HepG2 (cell line): ENCODE measurements at regions not wholly inside any gene's neighbourhood (a gene's known extent, or its start where the extent isn't known, plus 50 kb on each side); places are given as distances from the start of the nearest gene placed in this dataset.

Source experiments
- ATAC-seq: fragments of 200-7000 bp; cut with Tn5 transposase; 3 replicates; pipeline ENCODE4 v1.9.1; 2020; ENCODE audit warnings: mild to moderate bottlenecking, moderate library complexity
- BruUV-seq: library from RNA; stranded (reverse); fragments of 400-500 nt; replicated peaks from 2 replicates; lab custom pipeline; 2021; lab: Mats Ljungman, UMichigan
- CTCF ChIA-PET: fragments of 300-600 bp; formaldehyde crosslinking; extraction: SDS; loops from one replicate; lab custom pipeline; 2021; ENCODE audit warnings: low total read pairs, inconsistent platforms, low intra/inter-chr PET ratio; lab: Yijun Ruan, JAX
- POLR2A ChIA-PET: fragments of 350-600 bp; sonication (Branson Sonifier 250); formaldehyde crosslinking; loops from one replicate; lab custom pipeline; 2020; ENCODE audit warnings: antibody characterized with exemption, inconsistent platforms; lab: Yijun Ruan, JAX
- DNase-seq: peaks from one replicate; pipeline ENCODE4 v3.0.0-alpha.2; 2015; ENCODE audit warnings: low spot score
- FAIRE-seq: peaks from 3 replicates; lab custom pipeline; 2011; peaks lifted over from hg19 to GRCh38; lab: Jason Lieb, UNC
- H2AFZ ChIP-seq: one replicate; pipeline ENCODE4 v1.6.1; 2011; ENCODE audit warnings: low read length, inconsistent platforms
- H3K27ac ChIP-seq: fragments of 300-600 bp; 3 replicates; pipeline ENCODE4 v1.8.0; 2011; ENCODE audit warnings: mixed run types, mild to moderate bottlenecking, mixed read lengths, low read length, inconsistent platforms; ENCODE audit not compliant: insufficient read depth; ENCODE audit errors: extremely low read length
- H3K27me3 ChIP-seq, 2 experiments: fragments of 200-600 bp in 1 of 2; 2 replicates in 1 of 2; 3 replicates in 1 of 2; pipeline versions ENCODE4 v1.6.0 to v1.8.0; 2011; ENCODE audit warnings: low read length in 2 of 2, mild to moderate bottlenecking in 2 of 2, moderate library complexity in 2 of 2, inconsistent platforms in 1 of 2; ENCODE audit not compliant: insufficient read depth in 2 of 2, control insufficient read depth in 1 of 2
- H3K36me3 ChIP-seq, 2 experiments: fragments of 200-600 bp in 1 of 2; replicated peaks in 1 of 2; 2 replicates in 1 of 2; 3 replicates in 1 of 2; pipeline versions ENCODE4 v1.5.1 to v1.8.0; 2011; ENCODE audit warnings: low read length in 2 of 2, inconsistent platforms in 1 of 2; ENCODE audit not compliant: insufficient read depth in 2 of 2, control insufficient read depth in 1 of 2
- H3K4me1 ChIP-seq: 2 replicates; pipeline ENCODE4 v1.5.1; 2012; ENCODE audit warnings: low read length, inconsistent platforms; ENCODE audit not compliant: insufficient read depth
- H3K4me2 ChIP-seq: 2 replicates; pipeline ENCODE4 v1.6.0; 2011; ENCODE audit warnings: low read depth, low read length, inconsistent platforms
- H3K4me3 ChIP-seq, 3 experiments: fragments of 200-600 bp in 1 of 3; sonication (generic), shearing (Covaris generic) in 1 of 3; replicated peaks in 1 of 3; 2 replicates each; pipeline ENCODE4 v1.5.1; 2011 to 2016; ENCODE audit warnings: low read length in 3 of 3, inconsistent platforms in 2 of 3, low read depth in 2 of 3, mild to moderate bottlenecking in 2 of 3, control low read depth in 1 of 3, mixed read lengths in 1 of 3; ENCODE audit not compliant: insufficient read depth in 1 of 3
- H3K79me2 ChIP-seq: one replicate; pipeline ENCODE4 v1.6.1; 2011; ENCODE audit warnings: low read length, inconsistent platforms; ENCODE audit not compliant: insufficient read depth
- H3K9ac ChIP-seq: 2 replicates; pipeline ENCODE4 v1.6.0; 2011; ENCODE audit warnings: mild to moderate bottlenecking, low read depth, low read length, inconsistent platforms; ENCODE audit not compliant: insufficient read depth
- H3K9me3 ChIP-seq: 2 replicates; pipeline ENCODE4 v1.5.1; 2012; ENCODE audit warnings: mild to moderate bottlenecking, low read length
- H4K20me1 ChIP-seq: 2 replicates; pipeline ENCODE4 v1.6.0; 2011; ENCODE audit warnings: inconsistent platforms, mild to moderate bottlenecking, low read length, moderate library complexity; ENCODE audit not compliant: insufficient read depth
- ADNP ChIP-seq: sonication (generic); formaldehyde crosslinking; IDR thresholded peaks from 2 replicates; pipeline ENCODE4 v1.4.0; 2020; ENCODE audit warnings: missing genetic modification reagents
- AKAP8 ChIP-seq: sonication (generic); formaldehyde crosslinking; IDR thresholded peaks from 2 replicates; pipeline ENCODE4 v1.5.1; 2020; ENCODE audit warnings: mild to moderate bottlenecking, missing genetic modification reagents
- CCAR2 ChIP-seq: fragments of 200-400 bp; formaldehyde crosslinking; optimal IDR thresholded peaks from 2 replicates; pipeline ENCODE3; 2018; ENCODE audit warnings: low read depth, mild to moderate bottlenecking, low read length, moderate library complexity
- CCDC6 ChIP-seq: sonication (generic); formaldehyde crosslinking; IDR thresholded peaks from 2 replicates; pipeline ENCODE4 v1.8.1; 2022; ENCODE audit warnings: mild to moderate bottlenecking, missing genetic modification reagents, moderate library complexity
- EEA1 ChIP-seq: sonication (generic); formaldehyde crosslinking; IDR thresholded peaks from 2 replicates; pipeline ENCODE4 v1.5.1; 2020; ENCODE audit warnings: mild to moderate bottlenecking, missing genetic modification reagents, borderline replicate concordance
- ISX ChIP-seq: sonication (generic); formaldehyde crosslinking; conservative IDR thresholded peaks from 2 replicates; pipeline ENCODE4 v1.5.0; 2020; ENCODE audit warnings: missing genetic modification reagents
- KDM4B ChIP-seq: sonication (generic); formaldehyde crosslinking; IDR thresholded peaks from 2 replicates; pipeline ENCODE4 v1.4.0; 2020; ENCODE audit warnings: missing genetic modification reagents
- MEIS2 ChIP-seq: sonication (generic); formaldehyde crosslinking; IDR thresholded peaks from 2 replicates; pipeline ENCODE4 v1.9.0; 2021; ENCODE audit warnings: mild to moderate bottlenecking, missing genetic modification reagents
- NCOA2 ChIP-seq: sonication (generic); formaldehyde crosslinking; IDR thresholded peaks from 2 replicates; pipeline ENCODE4 v1.8.0; 2022; ENCODE audit warnings: inconsistent platforms
- PHF21A ChIP-seq: sonication (generic); formaldehyde crosslinking; IDR thresholded peaks from 2 replicates; pipeline ENCODE4 v1.5.0; 2020; ENCODE audit warnings: mild to moderate bottlenecking, missing genetic modification reagents
- SNAPC2 ChIP-seq: sonication (generic); formaldehyde crosslinking; IDR thresholded peaks from 2 replicates; pipeline ENCODE4 v1.8.1; 2022; ENCODE audit warnings: mild to moderate bottlenecking, missing genetic modification reagents
- SPEN ChIP-seq: sonication (generic); formaldehyde crosslinking; IDR thresholded peaks from 2 replicates; pipeline ENCODE4 v1.5.1; 2020; ENCODE audit warnings: low read depth, mild to moderate bottlenecking, missing genetic modification reagents
- TBL1XR1 ChIP-seq: fragments of 150-350 bp; IDR thresholded peaks from 2 replicates; pipeline ENCODE4 v1.6.1; 2014; ENCODE audit warnings: borderline replicate concordance, low read length; ENCODE audit not compliant: partially characterized antibody
- TCF7L2 ChIP-seq: IDR thresholded peaks from 2 replicates; pipeline ENCODE4 v1.6.1; 2011; ENCODE audit warnings: mild to moderate bottlenecking, low read depth, low read length, moderate library complexity
- ZNF460 ChIP-seq: sonication (generic); formaldehyde crosslinking; IDR thresholded peaks from 2 replicates; pipeline ENCODE4 v1.5.1; 2020; ENCODE audit warnings: missing genetic modification reagents, mild to moderate bottlenecking, borderline replicate concordance
- WGBS: methylation state at CpG from one replicate; pipeline ENCODE4 v1.1.6; 2017; ENCODE audit warnings: low lambda C conversion rate; 5-methylcytosine and 5-hydroxymethylcytosine counted together
- in situ Hi-C: cut with HindIII; loops from 2 replicates; pipeline ENCODE4 v1.10.0; 2017; ENCODE audit warnings: low pct_unique_long_range_greater_than_20kb; ENCODE audit not compliant: extremely low pct_ligation_motif_present
- intact Hi-C: fragments of 100-400 bp; cut with micrococcal nuclease; formaldehyde crosslinking; loops from one replicate; pipeline ENCODE4 v1.10.0; 2022; ENCODE audit not compliant: unreplicated experiment
- TF ChIP-seq, protein P1 (sequence below): sonication (generic); formaldehyde crosslinking; IDR thresholded peaks from 2 replicates; pipeline ENCODE4 v1.5.0; 2020; ENCODE audit warnings: mild to moderate bottlenecking, missing genetic modification reagents
- TF ChIP-seq, protein P2 (sequence below): sonication (generic); formaldehyde crosslinking; conservative IDR thresholded peaks from 2 replicates; pipeline ENCODE4 v1.4.0; 2020; ENCODE audit warnings: missing genetic modification reagents
- TF ChIP-seq, protein P3 (sequence below): sonication (generic); formaldehyde crosslinking; IDR thresholded peaks from 2 replicates; pipeline ENCODE4 v1.4.0; 2020; ENCODE audit warnings: missing genetic modification reagents, low read depth, mild to moderate bottlenecking, borderline replicate concordance

DNA sequence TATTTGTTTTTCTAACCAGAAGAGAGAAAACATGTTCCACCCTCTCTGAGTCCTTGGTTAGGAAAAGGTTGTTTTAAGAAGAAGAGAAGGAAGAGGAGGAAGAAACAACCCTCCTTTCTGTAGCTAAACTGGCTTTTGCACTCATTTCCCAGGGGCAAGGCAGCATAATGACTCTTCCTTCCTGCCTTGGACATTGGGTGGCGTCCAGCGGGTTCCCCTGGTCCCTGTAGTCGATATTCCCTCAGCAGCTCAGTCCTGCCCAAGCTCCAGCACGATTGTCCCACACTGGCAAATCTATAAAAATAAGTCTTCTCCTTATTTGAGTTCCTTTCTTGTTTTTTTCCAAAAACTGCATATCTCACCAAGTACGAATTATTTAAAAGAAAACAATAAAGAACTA is 81.2 kb downstream of the TEX35 start:
- FAIRE-seq (no peak), ATAC-seq (no peak), DNase-seq (no peak)
- TF ChIP-seq PHF21A (no peak), KDM4B (no peak)
- TF ChIP-seq, protein P1, sequence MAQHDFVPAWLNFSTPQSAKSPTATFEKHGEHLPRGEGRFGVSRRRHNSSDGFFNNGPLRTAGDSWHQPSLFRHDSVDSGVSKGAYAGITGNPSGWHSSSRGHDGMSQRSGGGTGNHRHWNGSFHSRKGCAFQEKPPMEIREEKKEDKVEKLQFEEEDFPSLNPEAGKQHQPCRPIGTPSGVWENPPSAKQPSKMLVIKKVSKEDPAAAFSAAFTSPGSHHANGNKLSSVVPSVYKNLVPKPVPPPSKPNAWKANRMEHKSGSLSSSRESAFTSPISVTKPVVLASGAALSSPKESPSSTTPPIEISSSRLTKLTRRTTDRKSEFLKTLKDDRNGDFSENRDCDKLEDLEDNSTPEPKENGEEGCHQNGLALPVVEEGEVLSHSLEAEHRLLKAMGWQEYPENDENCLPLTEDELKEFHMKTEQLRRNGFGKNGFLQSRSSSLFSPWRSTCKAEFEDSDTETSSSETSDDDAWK (CRISPR knock-in tag): no peak
- Histone ChIP-seq H3K4me3 (no peak overlapping the region), H3K36me3 (no peaks in the 10 kb centered on the region), H4K20me1 (no peaks in the 10 kb centered on the region), H3K79me2 (no peaks in the 10 kb centered on the region), H3K4me1 (no peaks in the 10 kb centered on the region), H3K4me2 (no peak overlapping the region), H2AFZ (no peak overlapping the region), H3K27me3 (no peaks in the 10 kb centered on the region), H3K9ac (no peak overlapping the region), H3K9me3 (no peaks in the 10 kb centered on the region), H3K27ac (no peak overlapping the region)
- BruUV-seq: no TSS peak
- WGBS: 45% methylated on average over 5 of the region's 5 CpGs
- intact Hi-C loops: no loop called here
- ChIA-PET POLR2A (no interaction called here), CTCF (no interaction called here)
- in situ Hi-C loops: no loop called here

DNA sequence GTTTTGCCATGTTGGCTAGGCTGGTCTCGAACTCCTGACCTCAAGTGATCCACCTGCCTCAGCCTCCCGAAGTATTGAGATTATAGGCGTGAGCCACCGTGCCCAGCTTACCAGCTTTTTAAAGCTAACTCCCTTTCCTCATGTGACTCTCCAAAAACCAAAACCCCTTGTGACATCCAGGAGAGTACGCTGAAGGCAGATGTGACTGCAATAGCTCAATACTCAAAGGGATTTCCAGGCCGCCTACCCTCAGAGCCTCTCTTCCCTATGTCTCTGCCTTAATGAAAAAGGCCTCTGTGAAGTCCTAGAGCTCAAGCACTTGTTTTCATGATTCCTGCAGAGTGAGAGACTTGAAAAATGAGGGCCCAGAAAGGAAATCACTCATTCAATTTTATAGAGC is 82.6 kb downstream of the TEX35 start:
- WGBS: 89% methylated on average over 6 of the region's 6 CpGs
- Histone ChIP-seq H3K27me3 (no peaks in the 10 kb centered on the region), H3K27ac (no peak overlapping the region), H3K4me3 (no peak overlapping the region), H2AFZ (no peak overlapping the region), H3K36me3 (no peaks in the 10 kb centered on the region), H3K79me2 (no peaks in the 10 kb centered on the region), H3K9ac (no peak overlapping the region), H3K9me3 (no peaks in the 10 kb centered on the region), H4K20me1 (no peaks in the 10 kb centered on the region), H3K4me1 (no peaks in the 10 kb centered on the region), H3K4me2 (no peak overlapping the region)
- intact Hi-C loops: no loop called here
- ChIA-PET POLR2A (no interaction called here), CTCF (no interaction called here)
- BruUV-seq: no TSS peak
- no peak for ATAC-seq
- DNase-seq: no peak
- no peak for FAIRE-seq
- in situ Hi-C loops: no loop called here
- TF ChIP-seq TCF7L2 (no peak), SPEN (CRISPR knock-in tag) (no peak), NCOA2 (CRISPR knock-in tag) (no peak), MEIS2 (CRISPR knock-in tag) (no peak), AKAP8 (CRISPR knock-in tag) (no peak), ADNP (CRISPR knock-in tag) (no peak), CCDC6 (CRISPR knock-in tag) (no peak), SNAPC2 (no peak), ZNF460 (no peak), EEA1 (no peak), TBL1XR1 (no peak), ISX (CRISPR knock-in tag) (no peak), CCAR2 (no peak)
- TF ChIP-seq, protein P2, sequence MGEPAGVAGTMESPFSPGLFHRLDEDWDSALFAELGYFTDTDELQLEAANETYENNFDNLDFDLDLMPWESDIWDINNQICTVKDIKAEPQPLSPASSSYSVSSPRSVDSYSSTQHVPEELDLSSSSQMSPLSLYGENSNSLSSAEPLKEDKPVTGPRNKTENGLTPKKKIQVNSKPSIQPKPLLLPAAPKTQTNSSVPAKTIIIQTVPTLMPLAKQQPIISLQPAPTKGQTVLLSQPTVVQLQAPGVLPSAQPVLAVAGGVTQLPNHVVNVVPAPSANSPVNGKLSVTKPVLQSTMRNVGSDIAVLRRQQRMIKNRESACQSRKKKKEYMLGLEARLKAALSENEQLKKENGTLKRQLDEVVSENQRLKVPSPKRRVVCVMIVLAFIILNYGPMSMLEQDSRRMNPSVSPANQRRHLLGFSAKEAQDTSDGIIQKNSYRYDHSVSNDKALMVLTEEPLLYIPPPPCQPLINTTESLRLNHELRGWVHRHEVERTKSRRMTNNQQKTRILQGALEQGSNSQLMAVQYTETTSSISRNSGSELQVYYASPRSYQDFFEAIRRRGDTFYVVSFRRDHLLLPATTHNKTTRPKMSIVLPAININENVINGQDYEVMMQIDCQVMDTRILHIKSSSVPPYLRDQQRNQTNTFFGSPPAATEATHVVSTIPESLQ (CRISPR knock-in tag): no peak
- TF ChIP-seq, protein P3, sequence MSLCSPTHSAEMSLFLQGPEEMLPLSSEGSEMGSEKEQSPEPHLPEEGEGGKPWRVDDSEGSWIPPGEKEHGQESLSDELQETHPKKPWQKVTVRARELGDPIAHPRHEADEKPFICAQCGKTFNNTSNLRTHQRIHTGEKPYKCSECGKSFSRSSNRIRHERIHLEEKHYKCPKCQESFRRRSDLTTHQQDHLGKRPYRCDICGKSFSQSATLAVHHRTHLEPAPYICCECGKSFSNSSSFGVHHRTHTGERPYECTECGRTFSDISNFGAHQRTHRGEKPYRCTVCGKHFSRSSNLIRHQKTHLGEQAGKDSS (CRISPR knock-in tag): no peak
